Activated CD4-positive, alpha-beta T cell treated with anti-CD3 and anti-CD28 coated beads, Interleukin-2, amount 50 U/mL, for 24 hours (primary cell): ENCODE measurements at regions not wholly inside any gene's neighbourhood (a gene's known extent, or its start where the extent isn't known, plus 50 kb on each side); places are given as distances from the start of the nearest gene placed in this dataset.
"Not testable (repeated sequence)": the region's sequence is repeated elsewhere in the genome, so short reads cannot be mapped to it uniquely, and the experiment has no call there.

ENCODE experiments used
- DNase-seq, 2 donors: peaks; one replicate each; pipeline ENCODE4 v3.0.0-alpha.2; 2020; ENCODE audit warnings: low read depth in 1 of 2, low spot score in 1 of 2

GRCh38 chr11:71334191-71334590 lies 81.8 kb upstream of the SHANK2 start:
- DNase-seq = no peak

- no peak for DNase-seq
These were observed 81.1 kb upstream of the SHANK2 start for GRCh38 chr11:71333473-71333872.

GRCh38 chr11:71332447-71332846 lies 80.1 kb upstream of the SHANK2 start:
- no peak for DNase-seq

GRCh38 chr11:71332046-71332445 lies 79.7 kb upstream of the SHANK2 start:
- DNase-seq = no peak

GRCh38 chr11:71331631-71332030 lies 79.3 kb upstream of the SHANK2 start:
- no peak for DNase-seq

- no peak for DNase-seq
These were observed 78.6 kb upstream of the SHANK2 start for GRCh38 chr11:71330996-71331395.

- no peak for DNase-seq
These were observed 78.0 kb upstream of the SHANK2 start for GRCh38 chr11:71330349-71330748.

GRCh38 chr11:71329786-71330185 lies 77.4 kb upstream of the SHANK2 start:
- no peak for DNase-seq

GRCh38 chr11:71329165-71329510 lies 76.8 kb upstream of the SHANK2 start:
- DNase-seq = no peak

- no peak for DNase-seq
These were observed 75.0 kb upstream of the SHANK2 start for GRCh38 chr11:71327156-71328085.

GRCh38 chr11:71326328-71326940 lies 74.1 kb upstream of the SHANK2 start:
- DNase-seq = no peak

- DNase-seq = no peak
These were observed 73.3 kb upstream of the SHANK2 start for GRCh38 chr11:71325418-71326327.

- DNase-seq = no peak
These were observed 72.5 kb upstream of the SHANK2 start for GRCh38 chr11:71324788-71325417.

- DNase-seq = no peak
These were observed 71.6 kb upstream of the SHANK2 start for GRCh38 chr11:71323876-71324526.

GRCh38 chr11:71322861-71323582 lies 70.6 kb upstream of the SHANK2 start:
- no peak for DNase-seq

- DNase-seq = no peak
These were observed 69.9 kb upstream of the SHANK2 start for GRCh38 chr11:71322192-71322735.

- no peak for DNase-seq
These were observed 69.2 kb upstream of the SHANK2 start for GRCh38 chr11:71321433-71322191.

GRCh38 chr11:71316701-71317100 lies 64.3 kb upstream of the SHANK2 start:
- no peak for DNase-seq

GRCh38 chr11:71312616-71313015 lies 60.2 kb upstream of the SHANK2 start:
- not testable (repeated sequence) for DNase-seq
